PFSK-1 (cell line): ENCODE measurements at regions not wholly inside any gene's neighbourhood (a gene's known extent, or its start where the extent isn't known, plus 50 kb on each side); places are given as distances from the start of the nearest gene placed in this dataset.

Source experiments
- FOXP2 ChIP-seq: optimal IDR thresholded peaks from 2 replicates; pipeline ENCODE3; 2011; ENCODE audit warnings: borderline replicate concordance, control low read depth, inconsistent platforms; ENCODE audit not compliant: insufficient read depth; ENCODE audit errors: extremely low read length, extremely low read depth
- POLR2AphosphoS5 ChIP-seq: IDR thresholded peaks from 2 replicates; pipeline ENCODE4 v1.6.1; 2012; ENCODE audit warnings: low read depth, mild to moderate bottlenecking, control low read depth, low read length, moderate library complexity
- SIN3A ChIP-seq: IDR thresholded peaks from 2 replicates; pipeline ENCODE4 v1.6.1; 2012; ENCODE audit warnings: mild to moderate bottlenecking, low read length, moderate library complexity, borderline replicate concordance; ENCODE audit not compliant: insufficient read depth
- TAF1 ChIP-seq: IDR thresholded peaks from 2 replicates; pipeline ENCODE4 v1.6.1; 2012; ENCODE audit warnings: low read length, control low read depth, borderline replicate concordance; ENCODE audit not compliant: insufficient read depth
- TF ChIP-seq, protein P1 (sequence below), 2 experiments: IDR thresholded peaks; 2 replicates each; pipeline versions ENCODE4 v1.6.1 to v1.8.0; 2011 to 2012; ENCODE audit warnings: low read depth in 2 of 2, low read length in 2 of 2, control low read depth in 1 of 2, inconsistent platforms in 1 of 2, mild to moderate bottlenecking in 1 of 2, moderate library complexity in 1 of 2; ENCODE audit not compliant: insufficient read depth in 1 of 2

DNA sequence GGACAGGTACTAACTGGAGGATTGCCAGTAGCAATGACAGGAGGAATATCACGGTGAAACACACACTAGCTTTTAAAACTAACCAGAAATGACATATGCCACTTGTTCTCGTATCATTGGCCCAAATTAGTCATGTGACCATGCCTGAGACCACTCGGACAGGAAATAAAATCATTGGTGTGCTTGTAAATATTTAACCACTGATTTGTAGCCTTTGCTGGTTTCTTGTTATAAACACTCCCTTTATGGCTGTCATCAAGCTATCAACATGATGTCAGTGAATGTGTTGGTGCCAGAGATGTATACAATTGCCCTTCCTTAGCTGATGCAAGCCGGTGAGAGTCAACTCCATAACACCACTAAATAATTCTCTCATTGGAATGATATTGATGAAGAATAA is 123.7 kb upstream of the ANKH start:
- TF ChIP-seq, protein P1, sequence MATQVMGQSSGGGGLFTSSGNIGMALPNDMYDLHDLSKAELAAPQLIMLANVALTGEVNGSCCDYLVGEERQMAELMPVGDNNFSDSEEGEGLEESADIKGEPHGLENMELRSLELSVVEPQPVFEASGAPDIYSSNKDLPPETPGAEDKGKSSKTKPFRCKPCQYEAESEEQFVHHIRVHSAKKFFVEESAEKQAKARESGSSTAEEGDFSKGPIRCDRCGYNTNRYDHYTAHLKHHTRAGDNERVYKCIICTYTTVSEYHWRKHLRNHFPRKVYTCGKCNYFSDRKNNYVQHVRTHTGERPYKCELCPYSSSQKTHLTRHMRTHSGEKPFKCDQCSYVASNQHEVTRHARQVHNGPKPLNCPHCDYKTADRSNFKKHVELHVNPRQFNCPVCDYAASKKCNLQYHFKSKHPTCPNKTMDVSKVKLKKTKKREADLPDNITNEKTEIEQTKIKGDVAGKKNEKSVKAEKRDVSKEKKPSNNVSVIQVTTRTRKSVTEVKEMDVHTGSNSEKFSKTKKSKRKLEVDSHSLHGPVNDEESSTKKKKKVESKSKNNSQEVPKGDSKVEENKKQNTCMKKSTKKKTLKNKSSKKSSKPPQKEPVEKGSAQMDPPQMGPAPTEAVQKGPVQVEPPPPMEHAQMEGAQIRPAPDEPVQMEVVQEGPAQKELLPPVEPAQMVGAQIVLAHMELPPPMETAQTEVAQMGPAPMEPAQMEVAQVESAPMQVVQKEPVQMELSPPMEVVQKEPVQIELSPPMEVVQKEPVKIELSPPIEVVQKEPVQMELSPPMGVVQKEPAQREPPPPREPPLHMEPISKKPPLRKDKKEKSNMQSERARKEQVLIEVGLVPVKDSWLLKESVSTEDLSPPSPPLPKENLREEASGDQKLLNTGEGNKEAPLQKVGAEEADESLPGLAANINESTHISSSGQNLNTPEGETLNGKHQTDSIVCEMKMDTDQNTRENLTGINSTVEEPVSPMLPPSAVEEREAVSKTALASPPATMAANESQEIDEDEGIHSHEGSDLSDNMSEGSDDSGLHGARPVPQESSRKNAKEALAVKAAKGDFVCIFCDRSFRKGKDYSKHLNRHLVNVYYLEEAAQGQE (IDR thresholded peaks at IDR 0.05; ENCODE audit: insufficient read depth in 1 of 2, low read depth in 2 of 2, low read length in 2 of 2): no peak
- TF ChIP-seq FOXP2 (no peak), TAF1 (no peak), POLR2AphosphoS5 (no peak), SIN3A (no peak)

DNA sequence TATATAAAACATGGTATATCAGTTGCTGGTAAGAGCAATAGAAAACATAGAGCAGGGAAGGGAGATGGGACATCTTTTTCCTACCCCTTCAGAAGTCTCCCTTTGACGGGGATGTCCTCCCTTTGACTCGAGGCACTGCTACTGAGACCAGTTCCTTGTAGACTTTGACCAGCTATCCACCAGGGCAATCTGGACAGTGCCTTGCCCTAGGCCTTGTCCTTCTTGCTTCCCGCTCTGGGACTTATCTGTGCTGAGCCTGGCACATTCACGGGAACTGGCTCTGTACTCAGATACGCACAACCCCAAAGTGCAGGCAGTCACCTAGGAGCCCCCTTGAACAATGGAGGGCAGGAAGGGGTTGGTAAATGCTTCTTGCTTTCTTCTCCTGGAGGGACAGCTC is 116.6 kb upstream of the ANKH start:
- TF ChIP-seq SIN3A: no peak
- TF ChIP-seq TAF1: no peak
- TF ChIP-seq FOXP2: no peak

DNA sequence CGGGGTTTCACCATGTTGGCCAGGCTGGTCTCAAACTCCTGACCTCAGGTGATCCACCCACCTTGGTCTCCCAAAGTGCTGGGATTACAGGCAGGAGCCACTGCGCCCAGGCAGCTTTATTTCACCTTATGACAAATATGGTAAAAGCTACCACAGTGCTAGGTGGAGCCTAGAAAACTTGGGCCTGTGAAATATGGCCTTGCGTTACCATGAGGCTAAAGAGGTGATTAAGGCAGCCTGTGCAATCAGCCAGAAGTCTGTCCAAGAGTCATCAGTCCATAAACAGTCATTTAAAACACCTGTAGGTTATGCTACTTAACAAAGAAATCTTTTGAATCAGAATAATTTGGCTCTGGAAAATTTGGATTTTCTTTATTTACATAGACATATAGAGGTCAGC is 114.8 kb upstream of the ANKH start:
- TF ChIP-seq, protein P1 (IDR thresholded peaks at IDR 0.05; ENCODE audit: insufficient read depth in 1 of 2, low read depth in 2 of 2, low read length in 2 of 2): no peak
- TF ChIP-seq POLR2AphosphoS5 (no peak), FOXP2 (no peak), SIN3A (no peak), TAF1 (no peak)

DNA sequence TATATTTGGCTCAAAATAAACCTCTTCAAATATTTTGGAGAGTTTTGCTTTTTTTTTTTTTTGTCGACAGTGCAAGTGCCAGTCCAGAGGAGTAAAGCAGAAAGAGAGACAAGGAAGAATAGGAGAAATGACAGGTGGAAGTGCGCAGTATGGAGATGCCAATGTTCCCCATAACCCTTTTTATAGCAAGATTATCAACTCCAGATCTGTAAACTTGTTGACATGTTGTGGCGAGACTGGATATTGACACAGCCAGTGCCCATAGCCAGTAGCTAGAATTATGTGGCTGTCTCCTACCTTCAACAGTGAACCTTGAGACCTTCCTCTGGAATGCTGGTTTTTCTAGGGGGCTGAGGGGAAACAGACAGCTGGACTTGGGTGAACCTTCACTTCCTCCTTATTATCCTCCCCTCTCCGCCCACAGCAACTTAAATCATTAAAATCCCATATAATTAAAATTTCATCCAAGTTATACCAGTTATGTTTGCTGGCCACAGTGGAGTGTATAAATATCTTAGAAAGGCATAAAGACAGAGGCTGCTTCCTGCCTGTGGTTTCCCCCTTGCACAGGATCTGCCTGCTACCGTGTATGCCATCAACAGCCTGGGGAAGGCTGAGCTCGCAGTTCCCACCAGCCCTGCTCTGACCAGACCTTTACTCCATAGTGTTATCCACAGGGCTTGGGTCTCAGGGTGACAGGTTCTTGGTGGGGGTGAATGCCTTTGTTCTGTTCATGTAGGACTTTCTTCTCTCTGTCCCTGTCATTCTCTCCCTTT is 112.3 kb upstream of the ANKH start:
- TF ChIP-seq, protein P1 (IDR thresholded peaks at IDR 0.05; ENCODE audit: insufficient read depth in 1 of 2, low read depth in 2 of 2, low read length in 2 of 2): no peak
- no peak for TF ChIP-seq SIN3A
- TF ChIP-seq FOXP2: no peak
- TF ChIP-seq TAF1: no peak
- no peak for TF ChIP-seq POLR2AphosphoS5

DNA sequence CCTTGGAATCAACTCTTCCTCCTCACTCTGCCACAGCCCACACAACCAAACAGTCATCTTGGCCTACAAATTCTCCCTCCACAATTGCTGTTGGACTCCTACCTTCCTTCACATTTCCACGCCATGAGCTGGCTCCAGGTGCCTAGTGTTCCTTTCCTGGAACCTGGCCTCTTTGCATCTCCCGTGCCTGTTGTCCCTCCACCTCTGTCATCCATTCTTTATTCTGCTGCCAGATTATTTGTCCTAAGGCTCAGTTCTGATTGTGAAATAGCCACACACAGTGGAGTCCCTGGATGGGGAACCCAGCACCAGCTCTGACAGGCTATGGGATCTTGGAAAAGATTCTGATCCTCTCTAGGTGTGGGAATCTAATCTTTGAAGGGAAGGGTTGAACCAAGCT is 109.1 kb upstream of the ANKH start:
- no peak for TF ChIP-seq POLR2AphosphoS5
- no peak for TF ChIP-seq FOXP2
- TF ChIP-seq, protein P1 (IDR thresholded peaks at IDR 0.05; ENCODE audit: insufficient read depth in 1 of 2, low read depth in 2 of 2, low read length in 2 of 2): no peak
- TF ChIP-seq TAF1: no peak
